ENCODE measurements at regions not wholly inside any gene's neighbourhood (a gene's known extent, or its start where the extent isn't known, plus 50 kb on each side); places are given as distances from the start of the nearest gene placed in this dataset.
"Not testable (repeated sequence)": the region's sequence is repeated elsewhere in the genome, so short reads cannot be mapped to it uniquely, and the experiment has no call there.

GRCh38 chr12:9380650-9381049, 172.5 kb upstream of the PZP start:
- H3K4me1 Mint-ChIP-seq = no peaks in the 10 kb centered on the region
- H3K27ac Mint-ChIP-seq = no peak overlapping the region
- no peaks in the 10 kb centered on the region for H3K9me3 Mint-ChIP-seq
- H3K4me3 Mint-ChIP-seq = no peak overlapping the region
- no peak for ATAC-seq
- DNase-seq (ENCODE audit: low spot score in 2 of 2) = no peak
- H3K36me3 Mint-ChIP-seq = no peaks in the 10 kb centered on the region

- Mint-ChIP-seq H3K36me3 (no peaks in the 10 kb centered on the region), H3K4me3 (no peak overlapping the region), H3K4me1 (no peaks in the 10 kb centered on the region), H3K9me3 (no peaks in the 10 kb centered on the region), H3K27ac (no peak overlapping the region)
- no peak for DNase-seq (ENCODE audit: low spot score in 2 of 2)
- no peak for ATAC-seq
Observed at GRCh38 chr12:9379023-9379742, 171.0 kb upstream of the PZP start.

GRCh38 chr12:9378430-9378835, 170.2 kb upstream of the PZP start:
- H3K27ac Mint-ChIP-seq = no peak overlapping the region
- ATAC-seq (no peak), DNase-seq (ENCODE audit: low spot score in 2 of 2) (no peak)
- no peak overlapping the region for H3K4me3 Mint-ChIP-seq
- no peaks in the 10 kb centered on the region for H3K36me3 Mint-ChIP-seq
- no peaks in the 10 kb centered on the region for H3K4me1 Mint-ChIP-seq
- H3K9me3 Mint-ChIP-seq = no peaks in the 10 kb centered on the region

GRCh38 chr12:9372202-9372601, 164.0 kb upstream of the PZP start:
- Mint-ChIP-seq H3K27ac (no peak overlapping the region), H3K36me3 (no peaks in the 10 kb centered on the region), H3K4me3 (no peak overlapping the region), H3K9me3 (no peaks in the 10 kb centered on the region), H3K4me1 (peaks cover 14% of the 10 kb centered on the region)
- DNase-seq (ENCODE audit: low spot score in 2 of 2) (no peak), ATAC-seq (no peak)

GRCh38 chr12:9367828-9368227, 159.6 kb upstream of the PZP start:
- Mint-ChIP-seq H3K4me3 (peak overlapping the region; percentile 6), H3K4me1 (peaks cover 53% of the 10 kb centered on the region), H3K27ac (no peak overlapping the region), H3K9me3 (no peaks in the 10 kb centered on the region), H3K36me3 (peaks cover 20% of the 10 kb centered on the region)
- no peak for ATAC-seq
- DNase-seq (ENCODE audit: low spot score in 2 of 2) = no peak

- H3K4me3 Mint-ChIP-seq = peak overlapping the region; percentile 6
- H3K27ac Mint-ChIP-seq = no peak overlapping the region
- ATAC-seq = no peak
- no peak for DNase-seq (ENCODE audit: low spot score in 2 of 2)
- H3K4me1 Mint-ChIP-seq = peaks cover 57% of the 10 kb centered on the region
- no peaks in the 10 kb centered on the region for H3K9me3 Mint-ChIP-seq
- H3K36me3 Mint-ChIP-seq = peaks cover 21% of the 10 kb centered on the region
Observed at GRCh38 chr12:9367201-9367600, 159.0 kb upstream of the PZP start.

- Mint-ChIP-seq H3K36me3 (peaks cover 21% of the 10 kb centered on the region), H3K4me3 (peak overlapping the region; percentile 71), H3K9me3 (no peaks in the 10 kb centered on the region), H3K27ac (peak overlapping the region; percentile 94), H3K4me1 (peaks cover 70% of the 10 kb centered on the region)
- ATAC-seq (no peak), DNase-seq (ENCODE audit: low spot score in 2 of 2) (no peak)
Observed at GRCh38 chr12:9365296-9365695, 157.1 kb upstream of the PZP start.

GRCh38 chr12:9364224-9365176, 156.3 kb upstream of the PZP start:
- DNase-seq (ENCODE audit: low spot score in 2 of 2) (peak; percentile 46 to 86), ATAC-seq (peak; percentile 88)
- Mint-ChIP-seq H3K4me3 (peak overlapping the region; percentile 71), H3K4me1 (peaks cover 70% of the 10 kb centered on the region), H3K27ac (peak overlapping the region; percentile 94), H3K9me3 (no peaks in the 10 kb centered on the region), H3K36me3 (peaks cover 21% of the 10 kb centered on the region)

- no peaks in the 10 kb centered on the region for H3K9me3 Mint-ChIP-seq
- H3K27ac Mint-ChIP-seq = peak overlapping the region; percentile 94
- H3K36me3 Mint-ChIP-seq = peaks cover 21% of the 10 kb centered on the region
- DNase-seq (ENCODE audit: low spot score in 2 of 2) (peak in 1 of 2 donors; percentile 73), ATAC-seq (peak; percentile 77)
- H3K4me1 Mint-ChIP-seq = peaks cover 65% of the 10 kb centered on the region
- peak overlapping the region; percentile 71 for H3K4me3 Mint-ChIP-seq
Observed at GRCh38 chr12:9363145-9363544, 154.9 kb upstream of the PZP start.

- H3K9me3 Mint-ChIP-seq = no peaks in the 10 kb centered on the region
- peak overlapping the region; percentile 71 for H3K4me3 Mint-ChIP-seq
- ATAC-seq = no peak
- peaks cover 54% of the 10 kb centered on the region for H3K4me1 Mint-ChIP-seq
- DNase-seq (ENCODE audit: low spot score in 2 of 2) = peak in 1 of 2 donors; percentile 69
- H3K36me3 Mint-ChIP-seq = peaks cover 21% of the 10 kb centered on the region
- peak overlapping the region; percentile 90 for H3K27ac Mint-ChIP-seq
Observed at GRCh38 chr12:9361879-9362326, 153.7 kb upstream of the PZP start.

GRCh38 chr12:9354009-9354754, 146.0 kb upstream of the PZP start:
- not testable (repeated sequence) for H3K27ac Mint-ChIP-seq; H3K4me1 Mint-ChIP-seq; DNase-seq (ENCODE audit: low spot score in 2 of 2); H3K36me3 Mint-ChIP-seq; H3K4me3 Mint-ChIP-seq; H3K9me3 Mint-ChIP-seq
- ATAC-seq = peak; percentile 80

GRCh38 chr12:9351136-9351535, 142.9 kb upstream of the PZP start:
- ATAC-seq (no peak), DNase-seq (ENCODE audit: low spot score in 2 of 2) (no peak)
- peaks cover 14% of the 10 kb centered on the region for H3K4me1 Mint-ChIP-seq
- H3K9me3 Mint-ChIP-seq = peaks cover 5% of the 10 kb centered on the region
- H3K4me3 Mint-ChIP-seq = no peak overlapping the region
- peaks cover 6% of the 10 kb centered on the region for H3K36me3 Mint-ChIP-seq
- H3K27ac Mint-ChIP-seq = no peak overlapping the region

GRCh38 chr12:9349888-9350885, 142.0 kb upstream of the PZP start:
- ATAC-seq = no peak
- H3K27ac Mint-ChIP-seq = no peak overlapping the region
- no peak overlapping the region for H3K4me3 Mint-ChIP-seq
- H3K36me3 Mint-ChIP-seq = peaks cover 6% of the 10 kb centered on the region
- no peak for DNase-seq (ENCODE audit: low spot score in 2 of 2)
- peaks cover 14% of the 10 kb centered on the region for H3K4me1 Mint-ChIP-seq
- peaks cover 5% of the 10 kb centered on the region for H3K9me3 Mint-ChIP-seq

GRCh38 chr12:9348906-9349518, 140.8 kb upstream of the PZP start:
- H3K27ac Mint-ChIP-seq = no peak overlapping the region
- DNase-seq (ENCODE audit: low spot score in 2 of 2) (no peak), ATAC-seq (no peak)
- peaks cover 6% of the 10 kb centered on the region for H3K36me3 Mint-ChIP-seq
- H3K4me1 Mint-ChIP-seq = peaks cover 14% of the 10 kb centered on the region
- H3K9me3 Mint-ChIP-seq = no peaks in the 10 kb centered on the region
- H3K4me3 Mint-ChIP-seq = no peak overlapping the region

All from stimulated activated effector memory CD8-positive, alpha-beta T cell treated with anti-CD3 and anti-CD28 coated beads, Interleukin-12 subunit alpha, Interleukin-12 subunit beta, amount 100 ng/mL, for 72 hours (primary cell).